ENCODE measurements at regions not wholly inside any gene's neighbourhood (a gene's known extent, or its start where the extent isn't known, plus 50 kb on each side); places are given as distances from the start of the nearest gene placed in this dataset.

GRCh38 chr4:23539969-23540569, 349.8 kb downstream of the PPARGC1A start:
- TF ChIP-seq GATA1 (IDR thresholded peaks at IDR 0.05; ENCODE audit: low read depth, low read length), result no peak
- no peak for TF ChIP-seq POLR2A (IDR thresholded peaks at IDR 0.05; ENCODE audit: low read length)

GRCh38 chr4:23533859-23534258, 356.0 kb downstream of the PPARGC1A start:
- no peak for DNase-seq

More at GRCh38 chr4:23539969-23540569, 349.8 kb downstream of the PPARGC1A start:
- DNase-seq, result no peak

GRCh38 chr4:23516716-23517115, 373.1 kb downstream of the PPARGC1A start:
- TF ChIP-seq POLR2A (IDR thresholded peaks at IDR 0.05; ENCODE audit: low read length) (no peak), GATA1 (IDR thresholded peaks at IDR 0.05; ENCODE audit: low read depth, low read length) (no peak)
- DNase-seq, result no peak

More at GRCh38 chr4:23533859-23534258, 356.0 kb downstream of the PPARGC1A start:
- TF ChIP-seq GATA1 (IDR thresholded peaks at IDR 0.05; ENCODE audit: low read depth, low read length) (no peak), POLR2A (IDR thresholded peaks at IDR 0.05; ENCODE audit: low read length) (no peak)

GRCh38 chr4:23504083-23504482, 385.8 kb downstream of the PPARGC1A start:
- no peak for TF ChIP-seq POLR2A (IDR thresholded peaks at IDR 0.05; ENCODE audit: low read length)
- no peak for TF ChIP-seq GATA1 (IDR thresholded peaks at IDR 0.05; ENCODE audit: low read depth, low read length)
- DNase-seq, result no peak

GRCh38 chr4:23500894-23501449, 388.9 kb downstream of the PPARGC1A start:
- DNase-seq, result no peak
- no peak for TF ChIP-seq POLR2A (IDR thresholded peaks at IDR 0.05; ENCODE audit: low read length)
- TF ChIP-seq GATA1 (IDR thresholded peaks at IDR 0.05; ENCODE audit: low read depth, low read length), result no peak

- no peak for DNase-seq
- TF ChIP-seq POLR2A (IDR thresholded peaks at IDR 0.05; ENCODE audit: low read length) (no peak), GATA1 (IDR thresholded peaks at IDR 0.05; ENCODE audit: low read depth, low read length) (no peak)
Observed at GRCh38 chr4:23485801-23486200, 404.0 kb downstream of the PPARGC1A start.

- DNase-seq, result no peak
- TF ChIP-seq POLR2A (IDR thresholded peaks at IDR 0.05; ENCODE audit: low read length) (no peak), GATA1 (IDR thresholded peaks at IDR 0.05; ENCODE audit: low read depth, low read length) (no peak)
Observed at GRCh38 chr4:23484689-23485088, 405.2 kb downstream of the PPARGC1A start.

GRCh38 chr4:23483320-23483960, 406.4 kb downstream of the PPARGC1A start:
- DNase-seq, result no peak
- TF ChIP-seq POLR2A (IDR thresholded peaks at IDR 0.05; ENCODE audit: low read length) (no peak), GATA1 (IDR thresholded peaks at IDR 0.05; ENCODE audit: low read depth, low read length) (no peak)

- no peak for DNase-seq
- TF ChIP-seq POLR2A (IDR thresholded peaks at IDR 0.05; ENCODE audit: low read length), result no peak
- TF ChIP-seq GATA1 (IDR thresholded peaks at IDR 0.05; ENCODE audit: low read depth, low read length), result no peak
Observed at GRCh38 chr4:23481566-23481965, 408.3 kb downstream of the PPARGC1A start.

- no peak for TF ChIP-seq GATA1 (IDR thresholded peaks at IDR 0.05; ENCODE audit: low read depth, low read length)
- no peak for TF ChIP-seq POLR2A (IDR thresholded peaks at IDR 0.05; ENCODE audit: low read length)
- no peak for DNase-seq
Observed at GRCh38 chr4:23477905-23478304, 411.9 kb downstream of the PPARGC1A start.

- TF ChIP-seq POLR2A (IDR thresholded peaks at IDR 0.05; ENCODE audit: low read length) (no peak), GATA1 (IDR thresholded peaks at IDR 0.05; ENCODE audit: low read depth, low read length) (no peak)
- no peak for DNase-seq
Observed at GRCh38 chr4:23476515-23477090, 413.2 kb downstream of the PPARGC1A start.

GRCh38 chr4:23463071-23463470, 426.8 kb downstream of the PPARGC1A start:
- no peak for DNase-seq
- no peak for TF ChIP-seq GATA1 (IDR thresholded peaks at IDR 0.05; ENCODE audit: low read depth, low read length)
- TF ChIP-seq POLR2A (IDR thresholded peaks at IDR 0.05; ENCODE audit: low read length), result no peak

- no peak for DNase-seq
- TF ChIP-seq POLR2A (IDR thresholded peaks at IDR 0.05; ENCODE audit: low read length) (no peak), GATA1 (IDR thresholded peaks at IDR 0.05; ENCODE audit: low read depth, low read length) (no peak)
Observed at GRCh38 chr4:23458054-23458453, 431.8 kb downstream of the PPARGC1A start.

- no peak for DNase-seq
- no peak for TF ChIP-seq GATA1 (IDR thresholded peaks at IDR 0.05; ENCODE audit: low read depth, low read length)
- TF ChIP-seq POLR2A (IDR thresholded peaks at IDR 0.05; ENCODE audit: low read length), result no peak
Observed at GRCh38 chr4:23456864-23457263, 433.0 kb downstream of the PPARGC1A start.

All from erythroblast (primary cell).